ENCODE measurements at regions not wholly inside any gene's neighbourhood (a gene's known extent, or its start where the extent isn't known, plus 50 kb on each side); places are given as distances from the start of the nearest gene placed in this dataset.

GRCh38 chr2:76455910-76456309, 745.2 kb upstream of the GCFC2 start:
- DNase-seq (ENCODE audit: low read depth in 2 of 2), result no peak

GRCh38 chr2:76450024-76450475, 739.3 kb upstream of the GCFC2 start:
- no peak for DNase-seq (ENCODE audit: low read depth in 2 of 2)

- DNase-seq (ENCODE audit: low read depth in 2 of 2), result no peak
Observed at GRCh38 chr2:76448956-76449355, 738.2 kb upstream of the GCFC2 start.

- DNase-seq (ENCODE audit: low read depth in 2 of 2), result no peak
Observed at GRCh38 chr2:76447294-76447693, 736.6 kb upstream of the GCFC2 start.

- no peak for DNase-seq (ENCODE audit: low read depth in 2 of 2)
Observed at GRCh38 chr2:76446872-76447271, 736.2 kb upstream of the GCFC2 start.

GRCh38 chr2:76445880-76446279, 735.2 kb upstream of the GCFC2 start:
- DNase-seq (ENCODE audit: low read depth in 2 of 2), result no peak

GRCh38 chr2:76444732-76445131, 734.0 kb upstream of the GCFC2 start:
- DNase-seq (ENCODE audit: low read depth in 2 of 2), result no peak

- no peak for DNase-seq (ENCODE audit: low read depth in 2 of 2)
Observed at GRCh38 chr2:76437564-76437963, 726.8 kb upstream of the GCFC2 start.

- DNase-seq (ENCODE audit: low read depth in 2 of 2), result no peak
Observed at GRCh38 chr2:76429374-76429773, 718.7 kb upstream of the GCFC2 start.

GRCh38 chr2:76427452-76427851, 716.7 kb upstream of the GCFC2 start:
- DNase-seq (ENCODE audit: low read depth in 2 of 2), result no peak

GRCh38 chr2:76415821-76416220, 705.1 kb upstream of the GCFC2 start:
- DNase-seq (ENCODE audit: low read depth in 2 of 2), result no peak

GRCh38 chr2:76413436-76413835, 702.7 kb upstream of the GCFC2 start:
- DNase-seq (ENCODE audit: low read depth in 2 of 2), result no peak

GRCh38 chr2:76406134-76406855, 695.6 kb upstream of the GCFC2 start:
- DNase-seq (ENCODE audit: low read depth in 2 of 2), result no peak

- DNase-seq (ENCODE audit: low read depth in 2 of 2), result no peak
Observed at GRCh38 chr2:76393356-76393755, 682.6 kb upstream of the GCFC2 start.

- no peak for DNase-seq (ENCODE audit: low read depth in 2 of 2)
Observed at GRCh38 chr2:76391678-76392077, 681.0 kb upstream of the GCFC2 start.

- DNase-seq (ENCODE audit: low read depth in 2 of 2), result no peak
Observed at GRCh38 chr2:76387294-76387693, 676.6 kb upstream of the GCFC2 start.

GRCh38 chr2:76385943-76386342, 675.2 kb upstream of the GCFC2 start:
- no peak for DNase-seq (ENCODE audit: low read depth in 2 of 2)

GRCh38 chr2:76381624-76382023, 670.9 kb upstream of the GCFC2 start:
- no peak for DNase-seq (ENCODE audit: low read depth in 2 of 2)

- DNase-seq (ENCODE audit: low read depth in 2 of 2), result no peak
Observed at GRCh38 chr2:76378140-76378539, 667.4 kb upstream of the GCFC2 start.

GRCh38 chr2:76341439-76341838, 630.7 kb upstream of the GCFC2 start:
- DNase-seq (ENCODE audit: low read depth in 2 of 2), result no peak

GRCh38 chr2:76332871-76333270, 622.2 kb upstream of the GCFC2 start:
- DNase-seq (ENCODE audit: low read depth in 2 of 2), result no peak

GRCh38 chr2:76330865-76331264, 620.1 kb upstream of the GCFC2 start:
- no peak for DNase-seq (ENCODE audit: low read depth in 2 of 2)

GRCh38 chr2:76326636-76327035, 615.9 kb upstream of the GCFC2 start:
- DNase-seq (ENCODE audit: low read depth in 2 of 2), result no peak

- no peak for DNase-seq (ENCODE audit: low read depth in 2 of 2)
Observed at GRCh38 chr2:76323381-76323780, 612.7 kb upstream of the GCFC2 start.
